SK-N-SH treated with all-trans-retinoic acid at 6 μM for 48 hours (cell line): ENCODE measurements at regions not wholly inside any gene's neighbourhood (a gene's known extent, or its start where the extent isn't known, plus 50 kb on each side); places are given as distances from the start of the nearest gene placed in this dataset.

Source experiments
- ATAC-seq: fragments of 200-7000 bp; cut with Tn5 transposase; 3 replicates; pipeline ENCODE4 v1.9.1; 2020; ENCODE audit warnings: mild to moderate bottlenecking, moderate library complexity
- ARNTL ChIP-seq: fragments of 450-650 bp; formaldehyde crosslinking; IDR thresholded peaks from 2 replicates; pipeline ENCODE4 v1.5.0; 2020; ENCODE audit warnings: low read depth, mild to moderate bottlenecking, moderate library complexity, borderline replicate concordance
- CSDC2 ChIP-seq: fragments of 250-450 bp; sonication (Bioruptor Pico); IDR thresholded peaks from 2 replicates; pipeline ENCODE4 v1.5.0; 2020; ENCODE audit warnings: mild to moderate bottlenecking, moderate library complexity
- ESRRG ChIP-seq: fragments of 250-450 bp; sonication (Bioruptor Pico); IDR thresholded peaks from 2 replicates; pipeline ENCODE4 v1.6.1; 2021; ENCODE audit warnings: mild to moderate bottlenecking
- GLIS3 ChIP-seq: fragments of 250-450 bp; sonication (Bioruptor Pico); IDR thresholded peaks from 2 replicates; pipeline ENCODE4 v1.5.0; 2020; ENCODE audit warnings: mild to moderate bottlenecking, moderate library complexity
- ISL1 ChIP-seq: fragments of 250-450 bp; sonication (Bioruptor Pico); IDR thresholded peaks from 2 replicates; pipeline ENCODE4 v2.1.2; 2022; ENCODE audit warnings: mild to moderate bottlenecking, moderate library complexity
- OSR1 ChIP-seq: fragments of 250-450 bp; sonication (Bioruptor Pico); IDR thresholded peaks from 2 replicates; pipeline ENCODE4 v1.8.0; 2022; ENCODE audit warnings: moderate library complexity, mild to moderate bottlenecking, inconsistent platforms
- PATZ1 ChIP-seq: fragments of 250-450 bp; sonication (Bioruptor Pico); IDR thresholded peaks from 2 replicates; pipeline ENCODE4 v1.8.0; 2020; ENCODE audit warnings: mild to moderate bottlenecking, moderate library complexity, borderline replicate concordance
- POU6F1 ChIP-seq: fragments of 250-450 bp; sonication (Bioruptor Pico); IDR thresholded peaks from 2 replicates; pipeline ENCODE4 v1.8.0; 2021; ENCODE audit warnings: low read depth, mild to moderate bottlenecking, moderate library complexity, borderline replicate concordance
- PPARA ChIP-seq: fragments of 250-450 bp; sonication (Bioruptor Pico); IDR thresholded peaks from 2 replicates; pipeline ENCODE4 v1.5.0; 2020; ENCODE audit warnings: mild to moderate bottlenecking, borderline replicate concordance
- RARB ChIP-seq: fragments of 250-450 bp; sonication (Bioruptor Pico); IDR thresholded peaks from 2 replicates; pipeline ENCODE4 v1.8.0; 2021; ENCODE audit warnings: mild to moderate bottlenecking, moderate library complexity
- SNAI2 ChIP-seq: fragments of 250-450 bp; sonication (Bioruptor Pico); IDR thresholded peaks from 2 replicates; pipeline ENCODE4 v1.5.0; 2020; ENCODE audit warnings: mild to moderate bottlenecking, moderate library complexity
- TCF4 ChIP-seq: fragments of 250-450 bp; sonication (Bioruptor Pico); IDR thresholded peaks from 2 replicates; pipeline ENCODE4 v1.8.0; 2021; ENCODE audit warnings: mild to moderate bottlenecking, moderate library complexity, borderline replicate concordance
- TOX ChIP-seq: fragments of 250-450 bp; sonication (Bioruptor Pico); IDR thresholded peaks from 2 replicates; pipeline ENCODE4 v1.8.0; 2021; ENCODE audit warnings: mild to moderate bottlenecking, moderate library complexity, borderline replicate concordance
- ZC3H10 ChIP-seq: fragments of 250-450 bp; sonication (Bioruptor Pico); IDR thresholded peaks from 2 replicates; pipeline ENCODE4 v1.5.1; 2021; ENCODE audit warnings: mild to moderate bottlenecking, moderate library complexity
- ZFP3 ChIP-seq: fragments of 250-450 bp; sonication (Bioruptor Pico); IDR thresholded peaks from 2 replicates; pipeline ENCODE4 v1.5.0; 2020; ENCODE audit warnings: mild to moderate bottlenecking, moderate library complexity
- ZFP30 ChIP-seq: fragments of 450-650 bp; formaldehyde crosslinking; IDR thresholded peaks from 2 replicates; pipeline ENCODE4 v1.5.0; 2022; ENCODE audit warnings: mild to moderate bottlenecking, moderate library complexity
- ZNF565 ChIP-seq: fragments of 450-650 bp; formaldehyde crosslinking; conservative IDR thresholded peaks from 2 replicates; pipeline ENCODE4 v1.5.0; 2020; ENCODE audit warnings: low read depth, mild to moderate bottlenecking, moderate library complexity
- ZNF70 ChIP-seq: fragments of 450-650 bp; formaldehyde crosslinking; IDR thresholded peaks from 2 replicates; pipeline ENCODE4 v1.5.0; 2020; ENCODE audit warnings: mild to moderate bottlenecking, moderate library complexity
- ZNF8 ChIP-seq: fragments of 450-650 bp; formaldehyde crosslinking; IDR thresholded peaks from 2 replicates; pipeline ENCODE4 v1.5.0; 2020; ENCODE audit warnings: mild to moderate bottlenecking, moderate library complexity
- TF ChIP-seq, protein P1 (sequence below): fragments of 250-450 bp; sonication (Bioruptor Pico); IDR thresholded peaks from 2 replicates; pipeline ENCODE4 v1.5.0; 2020; ENCODE audit warnings: mild to moderate bottlenecking, moderate library complexity
- TF ChIP-seq, protein P2 (sequence below): fragments of 250-450 bp; sonication (Bioruptor Pico); IDR thresholded peaks from 2 replicates; pipeline ENCODE4 v1.5.1; 2020; ENCODE audit warnings: low read depth, mild to moderate bottlenecking, moderate library complexity

- TF ChIP-seq TCF4 (no peak), POU6F1 (no peak), GLIS3 (no peak), ZNF70 (CRISPR knock-in tag) (no peak), ZC3H10 (CRISPR knock-in tag) (no peak), ZNF8 (CRISPR knock-in tag) (no peak), ZFP30 (CRISPR knock-in tag) (no peak), PATZ1 (CRISPR knock-in tag) (no peak), ZNF565 (CRISPR knock-in tag) (no peak), RARB (CRISPR knock-in tag) (no peak), ARNTL (CRISPR knock-in tag) (no peak)
- TF ChIP-seq, protein P1, sequence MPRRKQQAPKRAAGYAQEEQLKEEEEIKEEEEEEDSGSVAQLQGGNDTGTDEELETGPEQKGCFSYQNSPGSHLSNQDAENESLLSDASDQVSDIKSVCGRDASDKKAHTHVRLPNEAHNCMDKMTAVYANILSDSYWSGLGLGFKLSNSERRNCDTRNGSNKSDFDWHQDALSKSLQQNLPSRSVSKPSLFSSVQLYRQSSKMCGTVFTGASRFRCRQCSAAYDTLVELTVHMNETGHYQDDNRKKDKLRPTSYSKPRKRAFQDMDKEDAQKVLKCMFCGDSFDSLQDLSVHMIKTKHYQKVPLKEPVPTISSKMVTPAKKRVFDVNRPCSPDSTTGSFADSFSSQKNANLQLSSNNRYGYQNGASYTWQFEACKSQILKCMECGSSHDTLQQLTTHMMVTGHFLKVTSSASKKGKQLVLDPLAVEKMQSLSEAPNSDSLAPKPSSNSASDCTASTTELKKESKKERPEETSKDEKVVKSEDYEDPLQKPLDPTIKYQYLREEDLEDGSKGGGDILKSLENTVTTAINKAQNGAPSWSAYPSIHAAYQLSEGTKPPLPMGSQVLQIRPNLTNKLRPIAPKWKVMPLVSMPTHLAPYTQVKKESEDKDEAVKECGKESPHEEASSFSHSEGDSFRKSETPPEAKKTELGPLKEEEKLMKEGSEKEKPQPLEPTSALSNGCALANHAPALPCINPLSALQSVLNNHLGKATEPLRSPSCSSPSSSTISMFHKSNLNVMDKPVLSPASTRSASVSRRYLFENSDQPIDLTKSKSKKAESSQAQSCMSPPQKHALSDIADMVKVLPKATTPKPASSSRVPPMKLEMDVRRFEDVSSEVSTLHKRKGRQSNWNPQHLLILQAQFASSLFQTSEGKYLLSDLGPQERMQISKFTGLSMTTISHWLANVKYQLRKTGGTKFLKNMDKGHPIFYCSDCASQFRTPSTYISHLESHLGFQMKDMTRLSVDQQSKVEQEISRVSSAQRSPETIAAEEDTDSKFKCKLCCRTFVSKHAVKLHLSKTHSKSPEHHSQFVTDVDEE (CRISPR knock-in tag) = no peak
- TF ChIP-seq, protein P2, sequence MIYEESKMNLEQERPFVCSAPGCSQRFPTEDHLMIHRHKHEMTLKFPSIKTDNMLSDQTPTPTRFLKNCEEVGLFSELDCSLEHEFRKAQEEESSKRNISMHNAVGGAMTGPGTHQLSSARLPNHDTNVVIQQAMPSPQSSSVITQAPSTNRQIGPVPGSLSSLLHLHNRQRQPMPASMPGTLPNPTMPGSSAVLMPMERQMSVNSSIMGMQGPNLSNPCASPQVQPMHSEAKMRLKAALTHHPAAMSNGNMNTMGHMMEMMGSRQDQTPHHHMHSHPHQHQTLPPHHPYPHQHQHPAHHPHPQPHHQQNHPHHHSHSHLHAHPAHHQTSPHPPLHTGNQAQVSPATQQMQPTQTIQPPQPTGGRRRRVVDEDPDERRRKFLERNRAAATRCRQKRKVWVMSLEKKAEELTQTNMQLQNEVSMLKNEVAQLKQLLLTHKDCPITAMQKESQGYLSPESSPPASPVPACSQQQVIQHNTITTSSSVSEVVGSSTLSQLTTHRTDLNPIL = no peak
- ATAC-seq = no peak
Measured at GRCh38 chr12:45629292-45629691, 100.2 kb upstream of the ARID2 start.

- ATAC-seq = no peak
- TF ChIP-seq ISL1 (CRISPR knock-in tag) = no peak
- no peak for TF ChIP-seq PPARA (CRISPR knock-in tag)
- no peak for TF ChIP-seq TOX (CRISPR knock-in tag)
Measured at GRCh38 chr12:45633733-45634132, 95.8 kb upstream of the ARID2 start.

GRCh38 chr12:45634273-45634917, 95.1 kb upstream of the ARID2 start:
- ATAC-seq = no peak
- TF ChIP-seq POU6F1 (no peak), ZNF565 (CRISPR knock-in tag) (no peak), ZFP30 (CRISPR knock-in tag) (no peak), PATZ1 (CRISPR knock-in tag) (no peak), TOX (CRISPR knock-in tag) (no peak), RARB (CRISPR knock-in tag) (no peak), GLIS3 (no peak), ZFP3 (CRISPR knock-in tag) (no peak), ZNF8 (CRISPR knock-in tag) (no peak), ISL1 (CRISPR knock-in tag) (no peak), CSDC2 (CRISPR knock-in tag) (no peak), SNAI2 (no peak), ESRRG (CRISPR knock-in tag) (no peak), OSR1 (CRISPR knock-in tag) (no peak), ZNF70 (CRISPR knock-in tag) (no peak), ARNTL (CRISPR knock-in tag) (no peak)
- TF ChIP-seq, protein P1 (CRISPR knock-in tag) = no peak
- TF ChIP-seq, protein P2 = no peak
